SK-N-SH (cell line): ENCODE measurements at regions not wholly inside any gene's neighbourhood (a gene's known extent, or its start where the extent isn't known, plus 50 kb on each side); places are given as distances from the start of the nearest gene placed in this dataset.
A peak's percentile ranks its signal among the peaks of the same experiment; 100 is the strongest.

Experiments used
- CTCF ChIA-PET: fragments of 300-600, 350-600 bp; formaldehyde crosslinking; extraction: SDS; loops from one replicate; lab custom pipeline; 2021; lab: Yijun Ruan, JAX
- POLR2A ChIA-PET: fragments of 350-600 bp; sonication (Branson Sonifier 250); formaldehyde crosslinking; extraction: SDS; loops from one replicate; lab custom pipeline; 2020; ENCODE audit warnings: antibody characterized with exemption, inconsistent platforms; lab: Yijun Ruan, JAX
- DNase-seq: peaks from one replicate; pipeline ENCODE4 v3.0.0; 2012
- H2AFZ ChIP-seq: fragments of 200-600 bp; sonication (generic); 2 replicates; pipeline ENCODE4 v1.8.1; 2016; ENCODE audit warnings: antibody characterized with exemption, mild to moderate bottlenecking, low read depth
- H3F3A ChIP-seq: fragments of 200-600 bp; sonication (generic); replicated peaks from 2 replicates; pipeline ENCODE3; 2016; ENCODE audit warnings: antibody characterized with exemption, mild to moderate bottlenecking; ENCODE audit not compliant: insufficient read depth
- H3K27ac ChIP-seq, 2 experiments: fragments of 200-500 bp in 1 of 2; fragments of 200-600 bp in 1 of 2; sonication (Bioruptor generic) in 1 of 2; sonication (generic), shearing (Covaris generic) in 1 of 2; 2 replicates each; pipeline versions ENCODE4 v1.5.1 to v1.6.1; 2014 to 2016; ENCODE audit warnings: low read depth in 2 of 2, inconsistent platforms in 1 of 2, low read length in 1 of 2, mild to moderate bottlenecking in 1 of 2, mixed read lengths in 1 of 2
- H3K27me3 ChIP-seq: fragments of 200-600 bp; sonication (generic), shearing (Covaris generic); 2 replicates; pipeline ENCODE4 v1.6.1; 2016; ENCODE audit warnings: mixed run types; ENCODE audit not compliant: insufficient read depth
- H3K36me3 ChIP-seq, 2 experiments: fragments of 200-500 bp in 1 of 2; fragments of 200-600 bp in 1 of 2; sonication (Bioruptor generic) in 1 of 2; sonication (generic) in 1 of 2; replicated peaks in 1 of 2; 2 replicates each; pipeline versions ENCODE3 to v1.5.1; 2014 to 2016; ENCODE audit warnings: low read length in 1 of 2, mild to moderate bottlenecking in 1 of 2; ENCODE audit not compliant: insufficient read depth in 2 of 2, control insufficient read depth in 1 of 2
- H3K4me1 ChIP-seq, 2 experiments: fragments of 200-500 bp in 1 of 2; fragments of 200-600 bp in 1 of 2; sonication (Bioruptor generic) in 1 of 2; sonication (generic), shearing (Covaris generic) in 1 of 2; 2 replicates each; pipeline versions ENCODE4 v1.5.1 to v1.6.1; 2014 to 2016; ENCODE audit warnings: low read depth in 1 of 2, low read length in 1 of 2, mixed run types in 1 of 2; ENCODE audit not compliant: insufficient read depth in 2 of 2, control insufficient read depth in 1 of 2
- H3K4me2 ChIP-seq: fragments of 200-600 bp; sonication (generic), shearing (Covaris generic); 2 replicates; pipeline ENCODE4 v1.6.1; 2017; ENCODE audit warnings: mixed run types
- H3K4me3 ChIP-seq, 2 experiments: fragments of 200-500 bp in 1 of 2; fragments of 200-600 bp in 1 of 2; sonication (Bioruptor generic) in 1 of 2; sonication (generic), shearing (Covaris generic) in 1 of 2; 2 replicates each; pipeline versions ENCODE4 v1.5.1 to v1.8.1; 2014 to 2016; ENCODE audit warnings: low read depth in 2 of 2, inconsistent platforms in 1 of 2, low read length in 1 of 2, mild to moderate bottlenecking in 1 of 2, mixed read lengths in 1 of 2, moderate library complexity in 1 of 2
- H3K79me2 ChIP-seq: fragments of 200-600 bp; sonication (generic); 2 replicates; pipeline ENCODE4 v1.8.1; 2017; ENCODE audit warnings: mild to moderate bottlenecking; ENCODE audit not compliant: insufficient read depth
- H3K9ac ChIP-seq: fragments of 200-600 bp; sonication (generic); 2 replicates; pipeline ENCODE4 v1.6.1; 2017; ENCODE audit warnings: mixed run types
- H3K9me2 ChIP-seq: fragments of 200-600 bp; sonication (generic); 2 replicates; pipeline ENCODE4 v1.6.1; 2017; ENCODE audit warnings: mixed run types
- H3K9me3 ChIP-seq: fragments of 200-600 bp; sonication (generic); 2 replicates; pipeline ENCODE4 v1.6.1; 2017; ENCODE audit warnings: mixed run types, mild to moderate bottlenecking, moderate library complexity
- H4K20me1 ChIP-seq: fragments of 200-600 bp; sonication (generic); 2 replicates; pipeline ENCODE4 v1.6.1; 2017; ENCODE audit warnings: mild to moderate bottlenecking, mixed run types; ENCODE audit not compliant: insufficient read depth
- CHD2 ChIP-seq: fragments of 150-350 bp; IDR thresholded peaks from 2 replicates; pipeline ENCODE4 v1.6.1; 2018; ENCODE audit warnings: low read length; ENCODE audit not compliant: partially characterized antibody
- JUND ChIP-seq: IDR thresholded peaks from 2 replicates; pipeline ENCODE4 v1.4.0; 2012
- MAX ChIP-seq: IDR thresholded peaks from 2 replicates; pipeline ENCODE4 v1.4.0; 2012; ENCODE audit warnings: low read depth
- RAD21 ChIP-seq: IDR thresholded peaks from 2 replicates; pipeline ENCODE4 v1.6.1; 2012; ENCODE audit warnings: mild to moderate bottlenecking, low read length
- SIN3A ChIP-seq: IDR thresholded peaks from 2 replicates; pipeline ENCODE4 v1.6.1; 2012; ENCODE audit warnings: low read depth, mild to moderate bottlenecking, low read length, moderate library complexity, borderline replicate concordance
- TCF12 ChIP-seq: IDR thresholded peaks from 2 replicates; pipeline ENCODE4 v1.4.0; 2012
- YY1 ChIP-seq: IDR thresholded peaks from 2 replicates; pipeline ENCODE4 v1.4.0; 2012; ENCODE audit warnings: low read depth, mild to moderate bottlenecking
- WGBS: methylation state at CpG from one replicate; pipeline ENCODE4 v1.1.6; 2017; ENCODE audit warnings: low lambda C conversion rate; 5-methylcytosine and 5-hydroxymethylcytosine counted together
- TF ChIP-seq, protein P1 (sequence below): fragments of 200-600 bp; sonication (generic); IDR thresholded peaks from 2 replicates; pipeline ENCODE4 v1.6.1; 2017; ENCODE audit warnings: antibody characterized with exemption, mild to moderate bottlenecking, moderate library complexity
- TF ChIP-seq, protein P2 (sequence below): fragments of 150-350 bp; IDR thresholded peaks from 2 replicates; pipeline ENCODE4 v1.6.1; 2016; ENCODE audit warnings: mild to moderate bottlenecking, low read depth, low read length
- TF ChIP-seq, protein P3 (sequence below): fragments of 150-350 bp; IDR thresholded peaks from 2 replicates; pipeline ENCODE4 v1.6.1; 2017; ENCODE audit warnings: antibody characterized with exemption, low read length, low read depth, borderline replicate concordance

DNA sequence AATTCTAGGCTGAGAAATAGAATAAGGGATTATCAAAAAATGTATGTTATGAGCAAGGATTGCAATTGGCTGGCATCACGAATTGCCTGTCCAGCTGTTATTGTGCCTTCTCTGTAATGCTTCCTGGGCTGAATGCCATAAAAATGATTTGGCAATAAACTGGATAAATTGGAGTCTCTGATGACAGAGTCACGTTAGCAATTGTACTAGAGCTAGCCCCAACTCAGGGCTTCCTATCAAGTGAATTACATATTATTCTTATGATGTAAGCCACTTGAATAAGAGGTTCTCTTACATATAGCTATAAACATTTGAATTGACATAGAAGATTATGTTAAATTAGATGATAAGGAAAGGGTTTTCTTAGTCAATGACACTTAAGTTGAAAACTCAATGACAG, 607.5 kb upstream of the REG3G start:
- no peaks in the 10 kb centered on the region for H3K36me3 ChIP-seq
- TF ChIP-seq, protein P1, sequence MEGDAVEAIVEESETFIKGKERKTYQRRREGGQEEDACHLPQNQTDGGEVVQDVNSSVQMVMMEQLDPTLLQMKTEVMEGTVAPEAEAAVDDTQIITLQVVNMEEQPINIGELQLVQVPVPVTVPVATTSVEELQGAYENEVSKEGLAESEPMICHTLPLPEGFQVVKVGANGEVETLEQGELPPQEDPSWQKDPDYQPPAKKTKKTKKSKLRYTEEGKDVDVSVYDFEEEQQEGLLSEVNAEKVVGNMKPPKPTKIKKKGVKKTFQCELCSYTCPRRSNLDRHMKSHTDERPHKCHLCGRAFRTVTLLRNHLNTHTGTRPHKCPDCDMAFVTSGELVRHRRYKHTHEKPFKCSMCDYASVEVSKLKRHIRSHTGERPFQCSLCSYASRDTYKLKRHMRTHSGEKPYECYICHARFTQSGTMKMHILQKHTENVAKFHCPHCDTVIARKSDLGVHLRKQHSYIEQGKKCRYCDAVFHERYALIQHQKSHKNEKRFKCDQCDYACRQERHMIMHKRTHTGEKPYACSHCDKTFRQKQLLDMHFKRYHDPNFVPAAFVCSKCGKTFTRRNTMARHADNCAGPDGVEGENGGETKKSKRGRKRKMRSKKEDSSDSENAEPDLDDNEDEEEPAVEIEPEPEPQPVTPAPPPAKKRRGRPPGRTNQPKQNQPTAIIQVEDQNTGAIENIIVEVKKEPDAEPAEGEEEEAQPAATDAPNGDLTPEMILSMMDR: no peak
- no peak for TF ChIP-seq TCF12
- TF ChIP-seq RAD21: peak; percentile 17; the same call in 1 of the 2 replicates
- TF ChIP-seq, protein P2, sequence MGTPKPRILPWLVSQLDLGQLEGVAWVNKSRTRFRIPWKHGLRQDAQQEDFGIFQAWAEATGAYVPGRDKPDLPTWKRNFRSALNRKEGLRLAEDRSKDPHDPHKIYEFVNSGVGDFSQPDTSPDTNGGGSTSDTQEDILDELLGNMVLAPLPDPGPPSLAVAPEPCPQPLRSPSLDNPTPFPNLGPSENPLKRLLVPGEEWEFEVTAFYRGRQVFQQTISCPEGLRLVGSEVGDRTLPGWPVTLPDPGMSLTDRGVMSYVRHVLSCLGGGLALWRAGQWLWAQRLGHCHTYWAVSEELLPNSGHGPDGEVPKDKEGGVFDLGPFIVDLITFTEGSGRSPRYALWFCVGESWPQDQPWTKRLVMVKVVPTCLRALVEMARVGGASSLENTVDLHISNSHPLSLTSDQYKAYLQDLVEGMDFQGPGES: no peak
- no peak for TF ChIP-seq JUND
- TF ChIP-seq CHD2: no peak
- TF ChIP-seq, protein P3, sequence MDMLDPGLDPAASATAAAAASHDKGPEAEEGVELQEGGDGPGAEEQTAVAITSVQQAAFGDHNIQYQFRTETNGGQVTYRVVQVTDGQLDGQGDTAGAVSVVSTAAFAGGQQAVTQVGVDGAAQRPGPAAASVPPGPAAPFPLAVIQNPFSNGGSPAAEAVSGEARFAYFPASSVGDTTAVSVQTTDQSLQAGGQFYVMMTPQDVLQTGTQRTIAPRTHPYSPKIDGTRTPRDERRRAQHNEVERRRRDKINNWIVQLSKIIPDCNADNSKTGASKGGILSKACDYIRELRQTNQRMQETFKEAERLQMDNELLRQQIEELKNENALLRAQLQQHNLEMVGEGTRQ: no peak
- no peak overlapping the region for H2AFZ ChIP-seq
- DNase-seq: no peak
- WGBS: 2% methylated on average over 2 of the region's 2 CpGs
- H3K4me3 ChIP-seq: no peak overlapping the region
- no peak overlapping the region for H3K4me2 ChIP-seq
- H3K79me2 ChIP-seq: no peaks in the 10 kb centered on the region
- POLR2A ChIA-PET: no interaction called here
- no peaks in the 10 kb centered on the region for H3K9me2 ChIP-seq
- H3K9me3 ChIP-seq: no peaks in the 10 kb centered on the region
- H3K27ac ChIP-seq: peak overlapping the region in 1 of 2 experiments; percentile 97; a peak in 2 of 4 replicates
- H3K4me1 ChIP-seq: peaks cover 0 to 5% of the 10 kb centered on the region in 2 experiments; a peak in 2 of 4 replicates
- H3K9ac ChIP-seq: no peak overlapping the region
- H3F3A ChIP-seq: no peaks in the 10 kb centered on the region
- H3K27me3 ChIP-seq: no peaks in the 10 kb centered on the region
- CTCF ChIA-PET: interaction anchor here (0.7 to 0.8 kb wide), 2 partner anchors 15 to 562 kb away, joined by 3 read pairs; no protein-coding TSS in a partner anchor
- H4K20me1 ChIP-seq: no peaks in the 10 kb centered on the region

DNA sequence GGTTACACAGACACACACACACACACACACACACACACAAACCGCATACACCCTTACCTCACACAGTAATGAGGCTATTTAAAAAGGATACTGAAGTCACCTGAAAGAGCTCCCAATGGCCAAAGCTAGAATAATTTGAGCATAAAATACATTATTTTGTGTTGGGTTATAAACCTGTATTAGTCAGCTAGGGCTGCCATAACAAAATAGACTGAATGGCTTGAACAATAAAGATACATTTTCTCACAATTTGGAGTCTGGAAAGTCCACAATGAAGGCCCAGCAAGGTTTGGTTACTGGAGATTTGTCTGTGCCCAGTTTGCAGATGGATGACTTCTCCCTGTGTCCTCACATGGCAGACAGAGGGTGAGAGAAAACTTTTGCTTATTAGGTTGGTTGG, 605.4 kb upstream of the REG3G start:
- Histone ChIP-seq H3K9me3 (no peaks in the 10 kb centered on the region), H4K20me1 (no peaks in the 10 kb centered on the region), H3K9ac (no peak overlapping the region), H3K27me3 (no peaks in the 10 kb centered on the region), H3K4me2 (no peak overlapping the region), H3K9me2 (no peaks in the 10 kb centered on the region), H2AFZ (no peak overlapping the region), H3K4me1 (peaks cover 0 to 5% of the 10 kb centered on the region in 2 experiments; a peak in 2 of 4 replicates), H3K79me2 (no peaks in the 10 kb centered on the region), H3K36me3 (no peaks in the 10 kb centered on the region), H3F3A (no peaks in the 10 kb centered on the region), H3K4me3 (no peak overlapping the region), H3K27ac (no peak overlapping the region)
- CTCF ChIA-PET: no interaction called here
- no peak for DNase-seq
- TF ChIP-seq SIN3A (no peak), MAX (no peak), YY1 (no peak)
- 71% methylated on average over 1 of the region's 1 CpG for WGBS
- POLR2A ChIA-PET: no interaction called here
